ENCODE measurements at regions not wholly inside any gene's neighbourhood (a gene's known extent, or its start where the extent isn't known, plus 50 kb on each side); places are given as distances from the start of the nearest gene placed in this dataset.

DNA sequence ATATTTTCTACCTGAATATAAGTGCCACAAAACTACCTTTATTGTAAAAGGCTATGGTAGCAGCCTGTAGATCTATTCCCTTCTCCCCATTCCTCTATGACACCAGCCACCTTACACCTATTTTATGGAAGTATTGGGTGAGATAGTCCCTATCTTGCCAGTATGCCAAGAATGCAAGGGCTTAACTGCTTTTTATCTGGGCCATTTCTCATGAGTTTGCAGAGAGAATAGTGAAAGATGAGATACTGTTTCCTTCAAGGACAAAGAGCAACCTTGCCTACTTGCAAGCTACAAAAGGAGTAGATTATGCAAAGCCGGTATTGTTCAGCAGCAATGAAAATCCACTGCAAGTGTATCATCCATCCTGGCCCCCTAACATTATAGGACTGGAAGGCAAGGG is 1775.6 kb upstream of the SEL1L start:
- no peaks in the 10 kb centered on the region for H3K36me3 Mint-ChIP-seq
- H3K27ac ChIP-seq (ENCODE audit: low read length): no peak overlapping the region
- no peaks in the 10 kb centered on the region for H3K36me3 ChIP-seq (ENCODE audit: control insufficient read depth in 2 of 2, extremely low read depth in 1 of 2, insufficient read depth in 1 of 2, low read length in 1 of 2)
- H3K27me3 ChIP-seq (replicated peaks in 1 of 2; ENCODE audit: control insufficient read depth in 2 of 2, extremely low read depth in 1 of 2, insufficient read depth in 2 of 2, low read length in 1 of 2): no peaks in the 10 kb centered on the region
- ATAC-seq (replicated peaks in 1 of 4) (no peak), DNase-seq (no peak)
- no peaks in the 10 kb centered on the region for H3K4me1 ChIP-seq (ENCODE audit: control insufficient read depth in 1 of 2, extremely low read depth in 1 of 2, insufficient read depth in 2 of 2, low read length in 2 of 2)
- H3K9me3 ChIP-seq: no peaks in the 10 kb centered on the region
- no peak overlapping the region for H3K27ac Mint-ChIP-seq
- ChIA-PET CTCF (no interaction called here), POLR2A (no interaction called here)
- no peak overlapping the region for H3K4me3 ChIP-seq (ENCODE audit: control insufficient read depth in 1 of 2, extremely low read depth in 1 of 2, low read length in 1 of 2)
- no CpG with 5 or more reads among the region's 1 CpG for WGBS (ENCODE audit: insufficient coverage)
- H3K4me3 Mint-ChIP-seq: no peak overlapping the region
- no peaks in the 10 kb centered on the region for H3K27me3 Mint-ChIP-seq
- H3K4me1 Mint-ChIP-seq: no peaks in the 10 kb centered on the region
- peaks cover 9 to 12% (median 12%) of the 10 kb centered on the region in 3 donors for H3K9me3 Mint-ChIP-seq

DNA sequence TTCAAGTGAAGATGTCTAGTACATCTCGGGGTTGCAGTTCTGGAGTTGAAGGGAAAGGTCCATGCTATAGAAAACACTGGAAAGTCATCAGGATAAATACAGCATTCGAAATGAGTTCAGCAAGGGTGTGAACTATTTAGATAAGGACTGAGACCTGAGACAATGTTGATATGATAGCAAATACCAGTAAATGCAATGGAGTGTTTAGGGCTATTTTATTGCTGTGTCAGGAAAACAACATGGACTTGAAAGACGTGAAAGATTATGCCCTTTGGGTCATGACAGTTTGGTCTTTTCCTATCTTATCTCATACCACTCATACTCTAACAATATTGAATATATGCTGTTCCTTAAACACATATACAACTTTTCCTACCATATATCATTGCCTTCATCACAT is 1776.2 kb upstream of the SEL1L start:
- H3K27me3 Mint-ChIP-seq: no peaks in the 10 kb centered on the region
- ATAC-seq (replicated peaks in 1 of 4) (no peak), DNase-seq (no peak)
- Histone ChIP-seq H3K36me3 (ENCODE audit: control insufficient read depth in 2 of 2, extremely low read depth in 1 of 2, insufficient read depth in 1 of 2, low read length in 1 of 2) (no peaks in the 10 kb centered on the region), H3K4me1 (ENCODE audit: control insufficient read depth in 1 of 2, extremely low read depth in 1 of 2, insufficient read depth in 2 of 2, low read length in 2 of 2) (no peaks in the 10 kb centered on the region), H3K9me3 (no peaks in the 10 kb centered on the region), H3K4me3 (ENCODE audit: control insufficient read depth in 1 of 2, extremely low read depth in 1 of 2, low read length in 1 of 2) (no peak overlapping the region), H3K27me3 (replicated peaks in 1 of 2; ENCODE audit: control insufficient read depth in 2 of 2, extremely low read depth in 1 of 2, insufficient read depth in 2 of 2, low read length in 1 of 2) (no peaks in the 10 kb centered on the region), H3K27ac (ENCODE audit: low read length) (no peak overlapping the region)
- no peaks in the 10 kb centered on the region for H3K4me1 Mint-ChIP-seq
- H3K27ac Mint-ChIP-seq: no peak overlapping the region
- POLR2A ChIA-PET: no interaction called here
- WGBS (ENCODE audit: insufficient coverage): 67% methylated on average over 1 of the region's 3 CpGs
- H3K4me3 Mint-ChIP-seq: no peak overlapping the region
- peaks cover 9 to 14% (median 13%) of the 10 kb centered on the region in 3 donors for H3K9me3 Mint-ChIP-seq
- CTCF ChIA-PET: no interaction called here
- H3K36me3 Mint-ChIP-seq: no peaks in the 10 kb centered on the region

DNA sequence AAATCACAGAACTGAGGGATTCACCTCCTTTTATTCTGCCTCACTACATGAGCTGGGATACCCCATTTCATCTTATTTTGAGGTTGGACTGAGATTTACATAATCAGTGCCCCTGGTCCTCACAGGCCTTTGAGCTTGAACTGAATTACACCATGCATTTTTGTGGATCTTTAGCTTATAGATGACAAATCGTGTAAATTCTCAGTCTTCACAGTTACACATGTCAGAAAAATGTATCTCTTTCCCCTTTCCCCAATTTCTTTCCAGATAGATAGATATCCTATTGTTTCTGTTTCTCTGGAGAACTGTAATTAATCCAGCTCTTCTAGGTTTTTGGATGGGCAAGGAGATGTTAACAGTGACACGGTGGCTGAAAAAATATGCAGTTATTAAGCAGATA is 1778.9 kb upstream of the SEL1L start:
- no peaks in the 10 kb centered on the region for H3K27me3 ChIP-seq (replicated peaks in 1 of 2; ENCODE audit: control insufficient read depth in 2 of 2, extremely low read depth in 1 of 2, insufficient read depth in 2 of 2, low read length in 1 of 2)
- ATAC-seq (replicated peaks in 1 of 4) (no peak), DNase-seq (no peak)
- Mint-ChIP-seq H3K4me3 (no peak overlapping the region), H3K9me3 (peaks cover 9 to 16% (median 13%) of the 10 kb centered on the region in 3 donors), H3K27me3 (no peaks in the 10 kb centered on the region), H3K36me3 (no peaks in the 10 kb centered on the region), H3K27ac (no peak overlapping the region), H3K4me1 (no peaks in the 10 kb centered on the region)
- POLR2A ChIA-PET: no interaction called here
- 71% methylated on average over 1 of the region's 2 CpGs for WGBS (ENCODE audit: insufficient coverage)
- no peak overlapping the region for H3K27ac ChIP-seq (ENCODE audit: low read length)
- H3K4me1 ChIP-seq (ENCODE audit: control insufficient read depth in 1 of 2, extremely low read depth in 1 of 2, insufficient read depth in 2 of 2, low read length in 2 of 2): no peaks in the 10 kb centered on the region
- no peaks in the 10 kb centered on the region for H3K36me3 ChIP-seq (ENCODE audit: control insufficient read depth in 2 of 2, extremely low read depth in 1 of 2, insufficient read depth in 1 of 2, low read length in 1 of 2)
- no peaks in the 10 kb centered on the region for H3K9me3 ChIP-seq
- H3K4me3 ChIP-seq (ENCODE audit: control insufficient read depth in 1 of 2, extremely low read depth in 1 of 2, low read length in 1 of 2): no peak overlapping the region
- CTCF ChIA-PET: no interaction called here

DNA sequence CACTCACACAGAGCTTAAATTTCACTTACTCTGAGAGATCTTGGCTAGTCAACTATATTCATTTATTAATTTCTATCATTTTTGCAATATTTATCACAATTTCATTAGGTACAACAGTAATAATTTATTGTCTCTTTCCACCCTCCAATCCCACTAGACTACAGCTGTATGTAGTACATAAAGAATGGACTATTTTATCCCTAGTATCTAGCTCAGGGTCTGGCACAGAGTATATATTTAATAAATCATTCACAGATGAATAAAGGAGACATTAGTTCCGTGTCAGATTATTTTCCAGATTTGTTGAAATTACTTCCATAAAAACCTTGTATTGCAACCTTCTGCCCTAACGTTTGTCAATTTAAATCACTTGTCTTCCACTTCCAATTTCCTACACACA is 1781.1 kb upstream of the SEL1L start:
- no peaks in the 10 kb centered on the region for H3K27me3 Mint-ChIP-seq
- POLR2A ChIA-PET: no interaction called here

DNA sequence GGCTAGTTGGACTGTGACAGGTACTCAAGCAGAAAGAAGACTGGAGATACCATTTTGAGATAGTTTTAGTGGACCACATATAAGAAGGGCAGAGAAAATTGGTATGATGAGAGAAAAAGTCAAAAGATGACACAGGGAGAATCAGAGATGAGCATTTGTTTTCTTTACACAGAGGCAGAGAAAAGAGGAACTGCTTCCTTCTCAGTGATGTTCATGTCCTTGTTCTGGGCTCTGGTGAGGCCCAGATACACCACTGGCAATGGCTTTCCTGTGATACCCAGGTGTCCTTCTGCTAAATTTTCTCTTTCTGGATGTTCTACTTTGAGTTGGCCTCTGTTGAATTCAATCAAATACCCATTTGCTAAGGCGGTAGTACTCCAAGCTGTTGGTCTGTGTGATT is 1782.7 kb upstream of the SEL1L start:
- H3K9me3 Mint-ChIP-seq: peaks cover under 1 to 21% (median 11%) of the 10 kb centered on the region in 3 donors
- no peak overlapping the region for H3K4me3 Mint-ChIP-seq
- DNase-seq (no peak), ATAC-seq (replicated peaks in 1 of 4) (no peak)
- H3K27ac ChIP-seq (ENCODE audit: low read length): no peak overlapping the region
- no peak overlapping the region for H3K27ac Mint-ChIP-seq
- H3K36me3 ChIP-seq (ENCODE audit: control insufficient read depth in 2 of 2, extremely low read depth in 1 of 2, insufficient read depth in 1 of 2, low read length in 1 of 2): no peaks in the 10 kb centered on the region
- H3K4me1 ChIP-seq (ENCODE audit: control insufficient read depth in 1 of 2, extremely low read depth in 1 of 2, insufficient read depth in 2 of 2, low read length in 2 of 2): no peaks in the 10 kb centered on the region
- H3K4me1 Mint-ChIP-seq: no peaks in the 10 kb centered on the region
- H3K27me3 ChIP-seq (replicated peaks in 1 of 2; ENCODE audit: control insufficient read depth in 2 of 2, extremely low read depth in 1 of 2, insufficient read depth in 2 of 2, low read length in 1 of 2): no peaks in the 10 kb centered on the region
- whole genome bisulfite sequencing (ENCODE audit: insufficient coverage): no CpG with 5 or more reads among the region's 1 CpG
- H3K27me3 Mint-ChIP-seq: no peaks in the 10 kb centered on the region
- no peaks in the 10 kb centered on the region for H3K36me3 Mint-ChIP-seq
- no peak overlapping the region for H3K4me3 ChIP-seq (ENCODE audit: control insufficient read depth in 1 of 2, extremely low read depth in 1 of 2, low read length in 1 of 2)
- POLR2A ChIA-PET: no interaction called here
- H3K9me3 ChIP-seq: no peaks in the 10 kb centered on the region
- CTCF ChIA-PET: no interaction called here

More for the DNA sequence above, 1781.1 kb upstream of the SEL1L start:
- Histone ChIP-seq H3K36me3 (ENCODE audit: control insufficient read depth in 2 of 2, extremely low read depth in 1 of 2, insufficient read depth in 1 of 2, low read length in 1 of 2) (no peaks in the 10 kb centered on the region), H3K9me3 (no peaks in the 10 kb centered on the region), H3K4me1 (ENCODE audit: control insufficient read depth in 1 of 2, extremely low read depth in 1 of 2, insufficient read depth in 2 of 2, low read length in 2 of 2) (no peaks in the 10 kb centered on the region), H3K4me3 (ENCODE audit: control insufficient read depth in 1 of 2, extremely low read depth in 1 of 2, low read length in 1 of 2) (no peak overlapping the region), H3K27me3 (replicated peaks in 1 of 2; ENCODE audit: control insufficient read depth in 2 of 2, extremely low read depth in 1 of 2, insufficient read depth in 2 of 2, low read length in 1 of 2) (no peaks in the 10 kb centered on the region), H3K27ac (ENCODE audit: low read length) (no peak overlapping the region)
- Mint-ChIP-seq H3K27ac (no peak overlapping the region), H3K4me3 (no peak overlapping the region), H3K36me3 (no peaks in the 10 kb centered on the region), H3K4me1 (no peaks in the 10 kb centered on the region), H3K9me3 (peaks cover 6 to 21% (median 15%) of the 10 kb centered on the region in 3 donors)
- 100% methylated on average over 1 of the region's 2 CpGs for WGBS (ENCODE audit: insufficient coverage)
- CTCF ChIA-PET: no interaction called here
- no peak for ATAC-seq (replicated peaks in 1 of 4)
- no peak for DNase-seq

DNA sequence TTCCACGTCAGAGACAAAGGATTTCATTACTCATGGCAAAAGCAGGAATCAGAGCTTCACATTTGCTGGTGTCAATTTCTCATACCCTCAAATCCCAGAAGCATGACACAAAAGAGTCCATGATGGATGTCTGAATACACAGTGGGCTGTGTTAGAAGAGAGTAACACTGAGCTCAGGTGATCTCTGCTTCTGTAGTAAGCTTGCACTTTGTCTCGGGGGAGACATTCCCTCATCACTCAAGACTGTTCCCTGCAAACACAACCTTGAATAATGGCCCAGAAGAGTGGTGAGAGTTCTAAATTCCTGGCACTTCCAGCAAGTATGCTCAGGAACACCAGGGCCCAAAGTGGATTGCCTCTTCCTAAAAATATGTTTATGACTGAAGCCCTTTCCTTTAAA is 1787.2 kb upstream of the SEL1L start:
- Mint-ChIP-seq H3K4me3 (no peak overlapping the region), H3K27me3 (no peaks in the 10 kb centered on the region), H3K4me1 (no peaks in the 10 kb centered on the region), H3K27ac (no peak overlapping the region), H3K36me3 (no peaks in the 10 kb centered on the region), H3K9me3 (peaks cover 0 to 20% (median 9%) of the 10 kb centered on the region in 3 donors)
- POLR2A ChIA-PET: no interaction called here
- Histone ChIP-seq H3K27ac (ENCODE audit: low read length) (no peak overlapping the region), H3K36me3 (ENCODE audit: control insufficient read depth in 2 of 2, extremely low read depth in 1 of 2, insufficient read depth in 1 of 2, low read length in 1 of 2) (no peaks in the 10 kb centered on the region), H3K27me3 (replicated peaks in 1 of 2; ENCODE audit: control insufficient read depth in 2 of 2, extremely low read depth in 1 of 2, insufficient read depth in 2 of 2, low read length in 1 of 2) (no peaks in the 10 kb centered on the region), H3K4me3 (ENCODE audit: control insufficient read depth in 1 of 2, extremely low read depth in 1 of 2, low read length in 1 of 2) (no peak overlapping the region), H3K4me1 (ENCODE audit: control insufficient read depth in 1 of 2, extremely low read depth in 1 of 2, insufficient read depth in 2 of 2, low read length in 2 of 2) (no peaks in the 10 kb centered on the region), H3K9me3 (no peaks in the 10 kb centered on the region)
- no peak for ATAC-seq (replicated peaks in 1 of 4)
- no CpG with 5 or more reads among the region's 2 CpGs for WGBS (ENCODE audit: insufficient coverage)
- DNase-seq: no peak
- CTCF ChIA-PET: no interaction called here

DNA sequence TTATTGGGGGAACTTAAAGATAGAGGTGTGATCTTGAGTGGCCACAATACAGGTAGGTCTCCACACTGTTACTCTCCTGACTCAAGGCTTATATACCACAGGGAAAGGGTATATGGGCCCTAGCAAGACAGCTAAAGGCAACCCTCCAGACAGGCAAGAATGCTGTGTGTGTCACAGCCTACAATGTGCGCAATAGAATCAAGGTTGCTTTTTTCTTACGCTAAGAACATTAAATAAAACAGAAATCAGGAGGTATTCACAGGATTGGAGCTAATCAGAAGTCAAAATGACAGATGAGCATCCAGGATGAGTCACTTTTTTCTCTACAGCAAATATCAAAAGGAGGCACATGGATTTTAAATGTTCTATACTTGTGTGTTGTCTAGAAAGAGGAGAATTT is 1797.9 kb upstream of the SEL1L start:
- Mint-ChIP-seq H3K27ac (no peak overlapping the region), H3K4me1 (no peaks in the 10 kb centered on the region), H3K36me3 (no peaks in the 10 kb centered on the region), H3K9me3 (peaks cover 0 to 12% (median 8%) of the 10 kb centered on the region in 3 donors), H3K27me3 (no peaks in the 10 kb centered on the region), H3K4me3 (no peak overlapping the region)
- ATAC-seq (replicated peaks in 1 of 4) (no peak), DNase-seq (no peak)
- WGBS (ENCODE audit: insufficient coverage): 100% methylated on average over 2 of the region's 2 CpGs
- Histone ChIP-seq H3K4me3 (ENCODE audit: control insufficient read depth in 1 of 2, extremely low read depth in 1 of 2, low read length in 1 of 2) (no peak overlapping the region), H3K27ac (ENCODE audit: low read length) (no peak overlapping the region), H3K36me3 (ENCODE audit: control insufficient read depth in 2 of 2, extremely low read depth in 1 of 2, insufficient read depth in 1 of 2, low read length in 1 of 2) (no peaks in the 10 kb centered on the region), H3K9me3 (no peaks in the 10 kb centered on the region), H3K27me3 (replicated peaks in 1 of 2; ENCODE audit: control insufficient read depth in 2 of 2, extremely low read depth in 1 of 2, insufficient read depth in 2 of 2, low read length in 1 of 2) (no peaks in the 10 kb centered on the region), H3K4me1 (ENCODE audit: control insufficient read depth in 1 of 2, extremely low read depth in 1 of 2, insufficient read depth in 2 of 2, low read length in 2 of 2) (no peaks in the 10 kb centered on the region)
- POLR2A ChIA-PET: no interaction called here
- CTCF ChIA-PET: no interaction called here
